HL-60/S4 treated with retinoic acid at 250 ng/mL for 4 days and 3 days (cell line): ENCODE measurements at regions not wholly inside any gene's neighbourhood (a gene's known extent, or its start where the extent isn't known, plus 50 kb on each side); places are given as distances from the start of the nearest gene placed in this dataset.
"Not testable (repeated sequence)": the region's sequence is repeated elsewhere in the genome, so short reads cannot be mapped to it uniquely, and the experiment has no call there.

ENCODE experiments used
- in situ Hi-C: fragments of 300-500 bp; cut with MboI; formaldehyde crosslinking; loops from 2 replicates; pipeline ENCODE4 v1.7.0; 2022; ENCODE audit warnings: low sequenced_read_pairs

DNA sequence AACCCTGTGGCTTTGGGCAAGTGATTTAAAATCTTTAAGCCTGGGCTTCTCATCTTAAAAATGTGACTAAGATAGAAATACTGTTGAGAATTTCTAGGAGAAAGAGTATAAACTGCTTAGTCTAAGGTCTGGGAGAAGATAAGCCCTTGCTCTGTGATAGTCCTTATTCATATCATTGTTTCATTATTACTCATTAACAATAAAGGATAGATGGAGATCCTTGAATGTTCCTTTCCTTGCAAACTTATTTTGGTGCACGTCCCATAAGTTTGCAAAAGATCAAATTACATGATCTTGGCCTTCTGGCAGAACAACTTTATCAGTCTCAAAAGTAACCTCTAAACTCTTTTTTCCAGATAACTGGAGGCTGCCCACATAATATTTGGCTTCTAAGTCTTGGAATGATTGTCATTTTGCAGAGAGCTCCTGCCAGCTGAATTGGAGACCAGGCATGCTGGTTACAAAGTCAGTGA is 138.3 kb downstream of the FAM124B start:
- in situ Hi-C loops = loop anchor here (10.0 kb wide), 1 partner anchor 269 kb away; no protein-coding TSS in a partner anchor

DNA sequence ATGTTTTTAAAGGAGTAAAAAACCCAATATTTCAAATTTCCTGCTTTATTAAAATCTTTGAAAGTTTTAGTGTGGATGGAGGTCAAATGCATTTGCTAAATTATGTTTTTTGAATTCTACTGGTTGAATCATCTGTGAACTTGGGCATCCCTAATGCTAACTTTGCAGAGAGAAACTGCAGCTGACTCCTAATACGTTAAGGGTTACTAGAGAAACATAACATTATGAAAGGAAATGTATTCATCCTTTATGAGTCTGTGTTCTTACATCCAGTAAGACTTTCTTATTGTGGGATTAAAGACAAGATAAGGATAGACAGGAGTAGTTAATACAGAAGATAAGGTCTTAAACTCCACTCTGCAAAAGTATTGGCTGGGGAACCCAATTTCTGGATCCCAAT is 140.6 kb downstream of the FAM124B start:
- in situ Hi-C loops = loop anchor here (10.0 kb wide), 1 partner anchor 267 kb away; no protein-coding TSS in a partner anchor

DNA sequence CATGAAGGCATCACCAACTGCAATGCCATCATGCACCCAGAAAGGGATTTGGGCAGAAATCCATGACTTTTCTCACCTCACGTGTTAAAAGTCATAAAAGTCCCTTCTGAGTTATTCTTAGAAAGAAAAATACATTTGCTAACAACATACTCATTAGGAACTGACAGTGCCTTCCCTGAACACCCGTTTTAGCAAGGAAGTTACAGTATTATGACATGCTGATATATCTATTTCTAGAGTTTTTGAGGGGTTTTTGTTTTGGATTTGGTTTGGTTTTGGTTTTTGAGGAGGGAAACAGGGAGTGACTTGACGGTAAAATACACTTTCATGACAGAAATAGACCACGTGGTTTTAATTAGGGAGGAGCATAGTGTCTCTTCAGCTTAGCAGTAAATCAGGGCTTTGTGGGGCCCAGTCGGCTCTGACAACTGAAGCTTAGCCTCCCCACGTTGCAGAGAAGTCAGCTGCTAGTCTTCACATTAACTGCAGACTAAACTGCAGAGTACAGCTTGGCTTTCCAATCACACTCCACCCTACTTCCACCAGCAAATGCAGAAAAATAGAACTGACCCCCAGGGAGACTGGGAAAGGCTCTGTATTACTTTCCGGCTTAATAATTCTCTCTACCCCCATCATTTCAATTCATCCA is 141.4 kb downstream of the FAM124B start:
- in situ Hi-C loops = loop anchor here (10.0 kb wide), 1 partner anchor 266 kb away; no protein-coding TSS in a partner anchor

DNA sequence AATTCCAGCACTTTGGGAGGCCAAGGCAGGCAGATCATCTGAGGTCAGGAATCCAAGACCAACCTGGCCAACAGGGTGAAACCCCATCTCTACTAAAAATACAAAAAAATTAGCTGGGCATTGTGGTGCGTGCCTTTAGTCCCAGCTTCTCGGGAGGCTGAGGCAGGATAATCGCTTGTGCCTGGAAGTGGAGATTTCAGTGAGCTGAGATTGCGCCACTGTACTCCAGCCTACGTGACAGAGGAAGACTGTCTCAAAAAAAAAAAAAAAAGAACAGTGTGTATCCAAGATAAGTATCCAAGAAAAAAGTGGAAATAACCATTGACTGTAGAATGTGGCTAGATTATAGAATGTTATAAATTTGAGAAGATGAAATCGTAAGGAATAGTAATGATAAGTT is 142.1 kb downstream of the FAM124B start:
- in situ Hi-C loops = loop anchor here (10.0 kb wide), 1 partner anchor 265 kb away; no protein-coding TSS in a partner anchor

DNA sequence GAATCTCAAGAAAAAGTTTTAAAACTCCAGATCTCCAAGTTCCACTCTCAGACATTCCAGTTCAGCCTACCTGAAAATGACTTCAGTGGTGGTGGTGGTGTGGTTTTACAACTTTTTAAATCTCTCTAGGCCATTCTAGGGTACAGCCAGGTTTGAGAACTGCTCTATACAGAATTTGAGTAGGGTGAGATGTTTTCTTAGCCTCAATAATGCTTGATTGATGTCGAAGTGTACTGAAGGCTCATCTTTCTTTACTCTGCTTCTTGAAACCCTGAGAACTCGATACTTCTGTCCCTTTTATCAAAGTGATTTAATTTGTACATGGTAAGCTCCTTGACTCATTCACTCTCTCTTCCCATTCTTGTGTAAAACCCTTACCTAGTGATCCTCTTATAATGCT is 143.8 kb downstream of the FAM124B start:
- in situ Hi-C loops = no loop called here

DNA sequence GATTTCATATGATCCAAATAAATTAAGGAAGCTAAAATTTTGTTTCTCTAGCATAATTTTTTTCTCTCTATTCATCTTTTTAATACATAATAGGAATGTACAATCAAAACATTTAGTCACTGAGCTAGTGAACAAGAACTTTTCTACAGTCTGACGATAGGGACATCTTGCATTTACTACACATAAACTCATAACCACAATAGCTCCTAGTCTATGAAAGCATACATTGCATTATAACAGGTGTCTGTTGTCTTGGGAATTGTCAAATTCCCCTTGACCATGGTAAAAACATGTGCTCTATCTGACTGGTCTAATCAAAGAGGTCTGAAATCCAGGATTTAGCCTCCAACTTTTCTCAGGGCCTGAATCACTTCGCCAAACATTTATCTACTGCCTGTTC is 144.8 kb downstream of the FAM124B start:
- in situ Hi-C loops = no loop called here

DNA sequence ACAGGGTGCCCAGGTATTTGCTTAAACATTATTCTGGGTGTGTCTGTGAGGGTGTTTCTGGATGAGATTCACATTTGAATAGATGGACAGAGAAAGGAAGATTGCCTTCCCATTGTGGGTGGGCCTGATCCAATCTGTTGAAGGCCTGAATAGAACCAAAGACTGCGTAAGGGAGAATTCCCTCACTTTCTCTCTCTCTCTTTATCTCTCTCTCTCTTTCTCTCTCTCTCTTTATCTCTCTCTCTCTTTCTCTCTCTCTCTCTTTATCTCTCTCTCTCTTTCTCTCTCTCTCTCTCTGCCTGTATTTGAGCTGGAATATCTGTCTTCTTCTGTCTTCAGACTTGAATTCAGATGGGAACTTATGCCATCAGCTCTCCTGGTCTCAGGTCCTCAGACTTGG is 148.4 kb downstream of the FAM124B start:
- in situ Hi-C loops = no loop called here

DNA sequence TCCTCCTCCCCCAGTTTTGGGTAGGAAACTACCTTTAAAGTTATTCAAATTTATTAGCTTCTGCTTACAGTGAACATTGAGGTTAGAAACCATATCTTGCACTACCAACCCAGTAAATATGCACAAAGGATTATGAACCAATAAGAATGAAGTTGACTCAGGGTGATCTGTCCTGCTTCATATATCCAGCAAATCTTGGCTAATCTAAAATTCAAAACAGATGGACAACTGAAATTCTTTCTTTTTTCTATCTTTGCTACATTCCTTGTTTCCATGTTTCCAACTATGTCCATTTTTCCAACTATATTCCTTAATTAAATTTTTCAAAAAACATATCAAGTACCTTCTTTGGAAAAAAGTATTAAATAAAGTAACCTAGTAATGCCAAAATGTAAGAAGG is 149.3 kb downstream of the FAM124B start:
- in situ Hi-C loops = no loop called here

DNA sequence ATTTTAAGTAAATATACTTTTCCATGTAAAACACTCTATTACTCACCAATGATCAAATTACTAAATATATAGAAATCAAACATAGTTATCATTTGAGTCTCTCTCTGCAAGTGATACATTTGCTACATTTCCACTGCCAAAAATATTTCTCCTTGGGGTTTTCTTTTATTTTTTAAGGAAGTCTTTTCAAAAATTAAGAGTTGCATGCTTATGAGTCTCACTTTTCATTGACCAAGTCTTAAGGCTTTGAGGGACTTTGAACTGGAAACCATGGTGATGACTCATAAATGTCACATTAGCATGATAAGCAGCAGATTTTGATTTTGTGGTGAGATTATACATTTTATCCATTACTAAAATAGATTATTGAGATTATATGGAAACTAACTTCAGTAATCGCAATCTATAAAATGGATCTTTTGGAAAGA is 152.9 kb downstream of the FAM124B start:
- in situ Hi-C loops = no loop called here

DNA sequence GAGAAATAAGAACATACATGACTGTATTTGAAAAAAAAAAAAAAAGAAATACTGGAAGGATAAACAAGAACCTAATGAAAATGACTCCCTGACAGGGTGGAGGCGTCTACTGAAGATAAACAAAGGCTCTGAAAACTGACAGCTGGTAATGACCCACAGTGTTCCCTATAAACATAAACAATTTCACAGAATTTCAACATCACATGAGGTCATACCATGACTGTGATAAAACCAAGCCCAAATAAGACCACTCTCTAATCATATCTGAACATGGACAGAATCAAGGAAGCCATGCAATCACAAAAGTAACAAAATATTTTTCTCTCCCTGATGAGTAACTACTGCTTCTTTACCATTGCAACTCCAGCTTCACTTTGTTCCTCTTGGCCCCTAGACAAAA is 159.3 kb downstream of the FAM124B start:
- in situ Hi-C loops = no loop called here

DNA sequence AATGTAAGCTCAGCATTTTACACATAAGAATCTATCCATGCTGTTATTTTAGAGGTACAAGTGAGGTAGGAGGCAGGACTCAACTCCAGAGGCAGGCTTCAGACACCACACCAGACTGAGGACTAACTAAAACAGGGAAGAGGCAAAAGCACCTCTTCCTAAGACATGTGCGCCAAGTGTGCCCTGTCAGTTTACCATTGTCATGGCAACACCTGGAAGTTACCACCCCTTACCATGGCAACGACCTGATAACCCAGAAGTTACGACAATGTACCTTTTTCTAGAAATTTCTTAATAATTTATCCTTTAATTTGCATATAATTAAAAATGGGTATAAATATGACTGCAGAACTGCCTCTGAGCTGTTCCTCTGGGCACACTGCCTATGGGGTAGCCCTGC is 160.1 kb downstream of the FAM124B start:
- in situ Hi-C loops = no loop called here

DNA sequence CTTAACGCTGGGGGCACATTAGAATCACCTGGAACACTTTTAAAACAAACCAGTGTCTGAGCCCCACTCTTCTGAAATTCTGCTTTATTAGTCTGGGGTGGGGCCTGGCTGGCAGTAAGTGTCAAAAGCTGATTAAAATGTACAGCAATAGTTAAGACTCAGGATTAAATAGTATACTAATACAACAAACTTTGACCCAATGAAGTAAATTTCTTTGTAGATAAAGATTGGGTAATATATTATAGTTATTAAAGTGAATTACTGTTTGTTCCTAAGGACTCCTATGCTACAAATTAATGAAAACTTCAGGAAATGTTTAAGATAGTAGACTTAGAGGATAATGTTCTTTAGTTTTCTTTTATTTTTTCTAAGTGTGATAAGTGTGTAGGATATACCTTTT is 160.9 kb downstream of the FAM124B start:
- in situ Hi-C loops = no loop called here

DNA sequence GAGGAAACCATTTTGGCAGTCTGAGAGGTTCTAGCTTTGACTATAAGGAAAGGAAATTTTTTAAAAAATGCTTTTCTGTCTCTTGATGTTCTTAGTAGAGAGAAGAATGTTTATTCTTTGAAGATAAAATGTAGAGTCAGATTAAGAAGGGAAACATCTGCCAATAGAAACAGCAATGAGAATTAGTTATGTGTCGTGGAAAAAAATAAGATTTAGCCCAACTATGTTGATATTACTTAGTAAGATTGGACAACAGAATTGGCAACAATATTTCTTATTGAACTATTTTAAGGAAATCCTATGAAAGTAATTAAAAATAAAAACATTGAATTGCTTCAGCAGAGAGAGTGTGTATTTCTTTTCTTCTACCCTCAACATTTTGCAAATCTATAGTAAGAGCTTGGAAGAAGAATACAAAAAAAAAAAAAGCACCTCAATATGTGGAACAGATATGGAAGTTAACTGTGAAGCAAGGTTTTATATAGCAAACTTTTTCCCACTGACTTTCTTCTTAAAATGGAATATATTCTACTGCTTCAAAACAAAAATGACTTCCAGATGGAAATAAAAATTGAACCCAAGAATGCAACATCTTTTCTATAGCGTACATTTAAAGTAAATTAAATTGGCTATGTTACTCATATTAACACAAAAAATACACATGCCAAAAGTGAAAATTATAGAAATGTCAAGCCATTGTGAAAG is 177.9 kb downstream of the FAM124B start:
- in situ Hi-C loops = no loop called here

DNA sequence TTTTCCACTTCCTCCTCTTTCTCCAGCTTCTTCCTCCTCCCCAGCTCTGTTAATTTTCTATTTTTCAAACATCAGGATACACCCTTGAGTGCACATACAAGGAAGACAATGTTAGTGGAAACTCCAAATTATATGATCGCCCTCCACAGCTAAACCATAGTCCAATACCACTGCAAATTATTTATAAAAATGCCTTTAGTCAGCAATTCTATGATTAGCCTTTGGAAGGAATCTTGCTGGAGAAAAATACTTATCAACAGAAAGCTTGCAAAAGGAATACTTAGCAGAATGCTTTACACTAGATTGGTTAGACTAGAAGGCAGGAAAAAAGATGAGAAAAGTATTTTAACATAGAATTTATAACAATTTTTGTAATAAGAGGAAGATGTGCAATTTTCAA is 178.9 kb downstream of the FAM124B start:
- in situ Hi-C loops = no loop called here

DNA sequence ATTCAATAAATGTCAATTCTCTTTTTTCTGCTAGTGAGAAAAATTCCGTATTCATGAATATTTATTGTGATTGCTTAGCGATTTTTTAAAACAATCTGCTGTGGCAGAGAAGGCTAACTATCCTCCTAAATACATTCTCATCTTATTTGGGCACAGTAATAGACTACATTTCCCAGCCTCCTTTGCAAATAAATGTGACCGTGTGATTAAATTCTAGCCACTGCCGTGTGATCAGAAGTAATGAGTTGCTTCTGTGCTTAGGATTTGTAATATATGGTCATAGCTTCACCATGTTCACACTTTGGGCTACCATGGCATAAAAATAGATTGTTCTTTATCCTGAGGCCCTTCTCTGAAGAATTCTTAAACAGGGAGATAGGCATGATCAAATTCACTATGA is 179.6 kb downstream of the FAM124B start:
- in situ Hi-C loops = no loop called here

DNA sequence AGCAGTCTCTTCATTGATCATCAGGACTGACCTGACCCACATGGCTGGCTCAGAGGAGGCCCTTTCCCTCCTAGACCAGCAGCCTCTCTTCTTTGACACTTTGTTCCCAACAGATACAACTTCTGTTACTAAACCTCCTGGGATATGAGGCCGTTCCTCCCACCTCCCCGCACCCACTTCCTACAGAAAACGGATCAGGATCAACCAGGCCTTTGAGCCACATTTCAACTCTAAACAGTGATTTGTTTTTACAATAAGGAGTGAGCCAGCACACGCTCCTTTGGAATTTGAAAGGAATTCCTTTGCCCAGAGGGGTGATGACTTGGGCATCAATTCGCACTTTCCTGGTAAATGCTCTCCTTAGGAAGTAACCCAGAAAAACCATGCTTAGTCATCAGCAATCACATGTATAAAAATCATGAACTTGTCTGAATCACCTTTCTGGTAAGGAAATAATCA is 180.4 kb downstream of the FAM124B start:
- in situ Hi-C loops = no loop called here

DNA sequence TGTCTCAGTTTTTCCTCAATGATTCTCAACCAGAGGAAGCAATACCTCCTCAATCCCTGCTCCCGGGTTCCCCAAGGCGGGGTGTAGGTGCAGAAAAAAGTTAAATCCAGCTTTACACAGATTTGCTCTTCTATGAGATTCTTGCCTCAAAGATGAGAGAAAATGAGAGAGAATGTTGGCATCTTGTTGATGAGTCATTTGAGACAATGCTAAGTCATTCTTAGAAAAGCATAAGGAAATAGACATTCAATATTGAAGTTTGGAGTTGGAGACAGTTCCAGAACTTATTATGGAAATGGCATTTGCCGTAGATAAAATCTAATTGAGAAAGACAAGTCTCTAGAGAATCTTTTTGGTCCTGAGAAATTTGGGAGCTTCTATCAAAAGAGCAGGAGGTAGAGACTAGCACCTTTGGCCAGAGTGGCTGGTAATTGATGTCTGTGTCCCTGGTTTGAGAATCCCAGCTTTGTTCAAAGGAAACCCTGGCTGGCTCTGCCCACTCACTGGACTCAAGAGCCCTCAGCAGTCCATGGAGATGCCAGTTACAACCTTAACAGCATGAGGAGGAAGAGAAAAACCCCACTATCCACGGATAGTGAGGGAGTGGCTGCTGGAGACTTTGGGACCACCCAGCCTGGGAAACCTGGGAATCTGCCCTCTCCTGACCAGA is 181.2 kb downstream of the FAM124B start:
- in situ Hi-C loops = no loop called here

DNA sequence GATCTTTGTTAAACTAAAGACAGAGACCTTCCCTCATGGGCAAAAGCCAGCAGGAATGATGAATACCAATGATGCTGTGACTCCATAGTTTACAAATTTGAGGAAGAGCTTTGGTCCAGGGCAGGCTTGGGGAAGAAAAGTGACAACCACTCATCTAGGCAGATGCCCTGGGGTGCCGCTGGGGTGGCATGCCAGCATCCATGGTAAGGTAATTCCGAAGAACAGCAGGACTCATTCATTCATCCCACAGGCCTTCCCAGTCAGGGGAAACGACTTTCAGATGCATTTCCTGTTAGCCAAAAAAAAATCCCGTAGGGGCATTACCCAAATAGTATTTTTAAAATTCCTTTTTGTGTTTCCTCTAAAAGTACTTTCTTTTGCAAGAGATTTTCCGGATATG is 180.7 kb upstream of the SERPINE2 start:
- in situ Hi-C loops = no loop called here

DNA sequence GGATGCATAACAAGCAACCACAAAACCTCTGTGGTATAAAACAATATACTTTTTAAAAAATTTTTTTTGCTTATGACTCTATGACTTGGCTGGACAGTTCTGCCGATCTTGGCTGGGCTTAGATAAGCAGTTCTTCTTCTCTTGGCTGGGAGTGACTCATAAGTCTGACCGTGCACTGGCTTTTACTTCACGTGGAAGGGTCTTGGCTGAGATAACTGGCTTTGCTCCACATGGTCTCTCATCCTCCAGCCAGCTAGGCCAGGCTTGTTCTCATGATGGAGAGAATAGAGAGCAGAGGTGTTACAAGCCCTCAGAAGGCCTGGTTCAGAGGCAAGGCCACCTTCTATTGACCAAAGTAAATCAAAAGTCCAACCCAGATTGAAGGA is 178.9 kb upstream of the SERPINE2 start:
- in situ Hi-C loops = no loop called here

DNA sequence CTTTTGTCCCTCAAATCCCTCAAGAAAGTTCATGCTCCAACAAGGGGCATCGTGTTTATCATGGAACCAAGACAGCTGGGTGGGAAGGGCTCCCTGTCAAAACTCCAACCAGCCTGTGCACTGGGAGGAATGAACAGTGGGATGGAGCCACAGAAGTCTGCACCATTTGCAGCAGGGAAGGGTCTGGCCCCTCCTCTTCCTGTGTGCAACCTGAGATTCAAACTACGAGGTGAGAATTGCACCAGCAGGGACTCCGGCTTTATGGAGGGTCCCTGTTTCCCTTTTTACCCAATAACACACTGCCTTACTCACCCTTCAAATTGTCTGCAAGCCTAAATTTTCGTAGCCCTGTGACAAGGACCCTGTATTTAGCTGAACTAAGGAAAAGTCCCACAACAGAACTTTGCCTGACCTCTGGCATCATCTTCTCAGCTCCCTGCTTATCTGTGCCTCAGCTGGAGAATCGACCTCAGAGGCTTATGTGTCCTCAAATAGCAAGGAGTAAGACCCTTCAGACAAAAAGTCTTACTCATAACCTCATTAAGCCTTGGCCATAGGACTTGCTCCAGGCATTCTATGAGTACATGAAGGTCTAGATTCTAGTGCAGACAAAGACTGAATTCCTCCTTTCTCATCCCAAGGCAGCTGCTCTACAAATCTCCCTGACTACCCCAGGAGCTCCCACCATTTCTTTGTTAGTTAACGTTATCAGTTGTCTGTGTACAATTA is 178.3 kb upstream of the SERPINE2 start:
- in situ Hi-C loops = no loop called here

DNA sequence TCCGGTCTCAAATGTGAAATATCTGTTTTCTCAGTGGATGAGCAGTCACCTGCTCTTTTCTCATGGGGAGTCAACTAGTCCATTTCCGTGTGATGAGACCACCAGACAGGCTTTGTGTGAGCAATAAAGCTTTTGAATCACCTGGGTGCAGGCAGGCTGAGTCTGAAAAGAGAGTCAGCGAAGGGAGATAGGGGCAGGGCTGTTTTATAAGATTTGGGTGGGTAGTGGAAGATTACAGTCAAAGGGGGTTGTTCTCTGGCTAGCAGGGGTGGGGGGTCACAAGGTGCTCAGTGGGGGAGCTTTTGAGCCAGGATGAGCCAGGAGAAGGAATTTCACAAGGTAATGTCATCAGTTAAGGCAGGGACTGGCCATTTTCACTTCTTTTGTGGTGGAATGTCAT is 176.5 kb upstream of the SERPINE2 start:
- in situ Hi-C loops = not testable (repeated sequence)
